ENCODE measurements at regions not wholly inside any gene's neighbourhood (a gene's known extent, or its start where the extent isn't known, plus 50 kb on each side); places are given as distances from the start of the nearest gene placed in this dataset.

DNA sequence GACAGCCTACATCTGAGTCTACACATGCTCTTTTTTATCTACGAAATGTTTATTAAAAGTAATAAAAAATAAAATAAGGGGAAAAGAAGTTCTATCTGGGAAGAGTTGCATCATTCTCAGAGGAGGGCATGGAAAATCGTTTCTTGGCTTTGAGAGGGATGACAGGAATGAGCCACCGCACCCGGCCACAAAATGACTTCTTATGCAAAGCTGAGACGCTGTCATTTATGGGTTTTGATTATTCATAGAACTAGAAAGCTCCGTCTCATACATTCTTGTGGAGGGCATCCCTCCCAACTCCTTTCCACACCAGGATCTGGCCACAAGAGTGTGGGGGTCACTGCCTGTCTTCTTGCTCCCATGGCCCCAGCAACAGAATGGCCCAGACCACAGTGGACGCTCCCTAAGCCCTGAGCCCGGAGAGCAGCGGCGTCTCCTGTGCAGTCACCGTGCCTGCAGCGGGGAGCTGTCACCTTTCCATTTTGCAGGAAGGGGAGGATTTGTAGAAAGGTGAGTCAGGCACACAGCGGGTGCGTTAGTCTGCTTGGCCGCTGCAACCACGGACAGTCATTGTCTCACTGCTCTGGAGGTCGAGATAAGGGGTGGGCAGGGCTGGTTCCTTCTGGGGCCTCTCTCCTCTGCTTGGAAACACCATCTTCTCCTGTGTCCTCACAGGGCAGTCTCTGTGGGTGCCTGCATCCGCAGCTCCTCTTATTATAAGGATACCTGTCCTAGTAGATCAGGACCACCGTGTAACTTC lies 1388.7 kb downstream of the BRD1 start:
- ATAC-seq, result no peak

DNA sequence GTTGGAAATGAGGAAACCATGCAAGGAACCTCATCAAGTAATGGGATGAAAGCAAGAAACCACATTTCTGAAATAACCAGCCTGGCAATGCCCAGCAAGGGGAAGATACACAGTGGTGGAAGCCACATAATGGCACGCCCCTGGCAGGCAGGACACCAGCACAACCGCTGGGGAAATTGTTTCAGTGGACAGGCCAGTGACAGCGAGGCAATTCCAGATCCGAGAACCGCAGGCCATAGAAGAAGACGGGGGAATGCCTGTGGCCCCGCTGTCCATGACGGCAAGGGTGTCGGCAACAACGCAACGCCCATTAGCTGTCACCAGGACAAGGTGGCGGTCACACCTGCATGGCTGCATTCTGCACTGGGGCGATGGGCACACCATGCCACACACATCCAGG lies 1389.6 kb downstream of the BRD1 start:
- no peak for ATAC-seq

DNA sequence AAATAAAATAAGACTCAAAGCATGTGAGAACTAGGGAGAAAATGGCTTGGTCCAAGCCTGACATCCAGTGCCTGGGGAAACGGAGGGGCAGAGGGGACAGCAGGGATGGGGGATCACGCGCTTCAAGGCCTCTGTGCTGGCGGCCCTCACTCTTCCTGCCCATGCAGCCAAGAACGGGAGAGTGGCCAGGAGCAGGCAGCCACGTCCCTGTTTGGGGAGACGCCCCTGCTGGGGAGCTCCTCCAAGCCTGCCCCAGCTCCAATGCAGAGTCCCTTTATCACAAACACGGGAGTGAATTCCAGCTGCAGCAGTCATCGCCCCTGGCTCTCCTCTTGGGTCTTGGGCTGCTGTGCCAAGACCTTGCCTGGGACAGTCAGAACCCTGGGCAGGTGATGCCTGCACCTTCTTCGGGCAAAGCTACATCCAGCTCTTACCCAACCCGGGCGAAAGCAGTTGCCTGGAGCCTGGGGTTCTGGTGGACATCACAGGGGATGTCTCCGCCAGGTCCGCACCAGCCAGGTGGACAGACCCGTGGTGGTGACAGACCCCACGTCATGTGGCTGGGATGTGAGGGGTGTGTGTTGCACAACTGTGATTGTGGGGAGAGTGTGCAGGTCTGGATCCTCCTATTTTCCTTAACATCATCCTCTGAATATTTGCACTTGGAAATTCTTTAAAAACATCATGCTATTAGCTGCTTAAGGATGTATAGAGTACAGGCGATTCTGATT lies 1391.3 kb downstream of the BRD1 start:
- no peak for ATAC-seq

DNA sequence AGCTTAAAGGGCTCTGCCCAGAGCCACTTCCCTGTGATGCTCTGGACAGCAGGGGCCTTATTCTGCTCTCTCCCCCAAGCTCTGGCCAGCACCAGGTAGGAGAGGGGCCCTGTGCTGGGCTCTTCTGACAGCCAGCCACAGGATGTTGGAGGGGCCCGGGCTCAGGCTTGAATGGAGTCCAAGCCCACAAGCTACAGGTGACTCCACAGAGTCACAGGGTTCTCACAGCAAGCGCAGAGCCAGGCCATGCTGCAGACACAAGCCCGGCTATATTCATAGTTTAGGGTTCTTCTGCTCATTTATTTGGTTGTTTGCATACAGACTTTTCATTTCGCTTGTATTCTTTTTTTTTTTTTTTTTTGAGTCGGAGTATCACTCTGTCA lies 1392.8 kb downstream of the BRD1 start:
- no peak for ATAC-seq

DNA sequence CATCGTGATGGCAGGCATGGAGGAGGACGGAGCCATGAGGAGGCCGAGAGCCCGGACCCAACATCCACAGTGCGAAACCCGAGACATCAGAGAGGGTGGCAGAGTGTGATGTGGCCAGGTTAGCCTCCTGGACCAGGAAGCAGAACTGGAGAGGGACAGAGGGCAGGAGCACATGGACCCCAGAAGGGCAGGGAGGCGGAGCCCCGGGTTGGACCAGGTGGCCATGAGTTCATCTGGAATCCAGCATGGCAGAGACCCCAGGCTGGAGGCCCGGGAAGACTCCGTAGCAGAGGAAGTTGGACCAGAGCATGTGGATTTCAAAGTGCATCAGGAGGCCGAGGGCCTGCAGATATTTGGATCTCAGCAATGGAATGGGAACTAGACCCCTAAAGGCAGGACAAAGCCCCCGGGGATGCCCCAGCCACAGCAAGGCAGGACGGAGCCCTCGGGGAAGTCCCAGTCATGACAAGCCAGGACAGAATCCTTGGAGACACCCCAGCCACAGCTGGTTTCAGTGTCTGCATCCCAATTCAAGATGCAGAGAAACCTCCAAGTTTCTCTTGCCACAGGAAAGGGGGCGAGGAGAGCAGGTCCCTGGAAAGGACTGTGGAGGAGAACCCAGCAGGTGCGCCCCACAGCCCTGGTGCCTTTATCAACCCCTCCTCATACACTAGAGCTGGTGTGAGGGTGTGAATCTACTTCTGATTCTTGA lies 1393.4 kb downstream of the BRD1 start:
- ATAC-seq, result no peak

DNA sequence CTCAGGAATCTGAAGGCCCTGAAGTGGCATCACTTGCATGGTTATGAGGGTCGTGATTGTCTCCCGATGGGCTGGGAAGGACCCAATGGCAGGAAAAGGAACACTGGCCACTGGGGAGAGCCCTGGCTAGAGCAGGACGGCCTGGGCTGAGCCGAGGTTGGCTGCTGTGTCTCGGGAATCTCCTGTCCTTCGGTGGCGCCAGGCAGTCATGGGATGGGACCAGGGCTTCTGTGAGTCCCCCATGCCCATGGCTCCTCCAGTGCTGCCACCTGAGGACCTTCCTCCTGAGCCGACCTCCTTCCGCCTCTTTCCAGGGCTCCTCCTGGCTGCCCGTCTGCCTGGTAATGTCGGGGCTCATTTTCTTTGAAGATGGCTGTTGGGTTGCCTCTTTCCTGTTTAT lies 1394.0 kb downstream of the BRD1 start:
- ATAC-seq, result no peak

DNA sequence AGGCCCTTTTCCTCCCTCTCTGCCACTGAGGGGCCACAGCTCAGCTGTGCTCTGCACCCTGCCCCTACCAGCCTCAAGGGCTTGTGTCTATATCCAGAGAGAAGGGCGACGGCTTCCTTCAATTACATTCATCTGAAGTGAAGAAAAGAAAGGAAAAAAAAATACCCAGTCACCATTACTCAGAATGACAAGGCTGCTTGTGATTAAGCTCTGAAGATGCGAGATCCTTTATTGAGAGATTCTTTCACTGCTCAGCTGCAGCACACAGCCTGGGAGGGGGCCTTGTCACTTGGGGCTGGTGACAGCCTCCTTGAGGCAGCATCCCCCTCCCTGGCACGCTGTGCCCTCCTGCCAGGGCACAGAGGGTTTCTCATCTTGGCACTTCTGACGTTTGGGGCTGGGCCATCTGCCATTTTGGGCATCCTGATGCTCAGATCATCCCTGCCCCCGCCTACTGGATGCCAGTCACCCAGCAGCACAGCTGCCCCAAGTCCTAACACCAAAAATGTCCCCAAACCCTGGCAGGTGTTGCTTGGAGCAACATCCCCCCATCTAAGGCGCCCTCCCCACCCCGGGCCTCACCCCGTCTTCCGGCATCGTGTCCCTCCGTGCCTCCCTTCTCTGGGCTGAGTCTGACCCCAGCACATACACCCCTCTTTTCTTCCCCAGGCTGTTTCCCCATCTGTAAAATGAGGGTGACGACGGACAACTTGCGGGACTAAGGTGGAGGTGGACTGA lies 1394.7 kb downstream of the BRD1 start:
- no peak for ATAC-seq

DNA sequence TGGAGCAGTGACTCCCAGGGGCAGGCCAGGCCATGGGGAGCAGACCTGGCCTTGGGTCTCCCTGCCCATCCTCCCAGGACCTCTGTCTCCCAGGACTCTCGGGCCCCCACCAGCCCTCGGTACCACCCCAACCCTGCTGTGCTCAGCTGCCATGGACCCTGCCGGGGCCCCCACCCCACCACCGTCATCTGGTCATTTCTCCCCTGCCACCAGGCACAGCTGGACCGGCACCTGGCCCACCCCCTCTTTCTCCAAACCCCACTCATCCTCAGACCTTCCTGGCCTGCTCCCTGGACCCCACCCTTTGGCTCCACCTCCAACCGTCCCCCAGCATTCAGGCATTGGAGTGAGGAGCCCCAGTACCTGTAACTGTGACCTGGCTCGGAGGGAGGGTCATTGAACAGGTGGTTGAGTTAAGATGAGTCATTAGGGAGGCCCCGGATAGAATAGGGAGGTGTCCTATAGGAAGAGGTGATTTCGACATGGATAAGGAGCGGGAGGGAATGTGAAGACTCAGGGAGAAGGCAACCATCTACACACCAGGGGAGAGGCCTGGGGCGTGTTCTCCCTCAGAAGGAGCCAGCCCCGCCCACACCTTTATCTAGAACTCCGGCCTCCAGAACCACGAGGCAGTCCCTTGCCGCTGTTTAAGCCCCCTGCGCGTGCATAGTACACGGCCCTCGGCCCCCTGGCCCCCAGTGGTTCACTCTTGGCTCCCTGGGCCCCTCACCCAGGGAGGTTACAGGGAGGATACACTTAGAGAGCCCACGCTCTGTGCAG lies 1395.9 kb downstream of the BRD1 start:
- no peak for ATAC-seq

DNA sequence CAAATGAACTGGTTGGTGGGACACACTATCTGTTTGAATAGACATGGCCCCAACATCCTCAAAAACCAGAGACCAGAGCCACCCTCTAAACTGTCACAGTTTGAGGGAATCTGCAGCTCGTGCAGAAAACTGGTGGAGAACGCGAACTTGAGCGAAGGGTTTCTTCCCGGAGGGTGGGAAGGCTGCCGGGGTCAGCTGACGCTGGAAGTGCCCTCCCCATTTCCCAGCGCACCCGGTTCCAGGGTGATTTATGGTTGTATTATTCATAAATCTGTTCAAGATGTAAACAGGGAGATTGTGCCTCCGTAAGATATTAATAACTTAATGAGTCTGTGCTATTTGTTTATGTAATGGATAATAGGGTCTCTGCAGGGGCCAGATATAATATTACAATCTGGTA lies 1396.7 kb downstream of the BRD1 start:
- ATAC-seq, result no peak

DNA sequence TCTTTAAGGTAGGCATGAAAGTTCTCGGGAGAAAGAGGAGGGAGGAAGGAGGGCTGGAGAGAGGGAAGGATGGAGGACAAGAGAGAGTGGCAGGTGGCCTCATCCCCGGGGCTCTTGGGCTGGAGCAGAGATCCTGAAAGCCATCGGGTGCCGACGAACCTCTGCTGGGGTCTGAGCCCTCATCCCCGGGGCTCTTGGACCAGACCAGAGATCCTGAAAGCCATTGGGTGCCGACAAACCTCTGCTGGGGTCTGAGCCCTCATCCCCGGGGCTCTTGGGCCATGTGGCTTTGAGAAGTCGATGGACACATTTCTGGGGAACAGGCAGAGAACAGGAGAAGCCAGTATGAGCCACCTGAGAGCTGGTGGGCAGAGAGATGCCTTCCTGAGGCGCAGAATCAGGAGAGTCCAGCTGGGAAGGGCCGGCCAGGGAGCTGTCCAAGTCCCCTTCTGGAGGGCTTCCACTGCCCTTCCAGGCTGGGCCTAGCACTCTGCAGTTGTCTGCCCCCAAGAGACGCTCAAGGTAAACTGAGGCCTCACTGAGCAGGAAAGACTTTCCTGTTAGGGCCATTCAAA lies 1398.1 kb downstream of the BRD1 start:
- no peak for ATAC-seq

DNA sequence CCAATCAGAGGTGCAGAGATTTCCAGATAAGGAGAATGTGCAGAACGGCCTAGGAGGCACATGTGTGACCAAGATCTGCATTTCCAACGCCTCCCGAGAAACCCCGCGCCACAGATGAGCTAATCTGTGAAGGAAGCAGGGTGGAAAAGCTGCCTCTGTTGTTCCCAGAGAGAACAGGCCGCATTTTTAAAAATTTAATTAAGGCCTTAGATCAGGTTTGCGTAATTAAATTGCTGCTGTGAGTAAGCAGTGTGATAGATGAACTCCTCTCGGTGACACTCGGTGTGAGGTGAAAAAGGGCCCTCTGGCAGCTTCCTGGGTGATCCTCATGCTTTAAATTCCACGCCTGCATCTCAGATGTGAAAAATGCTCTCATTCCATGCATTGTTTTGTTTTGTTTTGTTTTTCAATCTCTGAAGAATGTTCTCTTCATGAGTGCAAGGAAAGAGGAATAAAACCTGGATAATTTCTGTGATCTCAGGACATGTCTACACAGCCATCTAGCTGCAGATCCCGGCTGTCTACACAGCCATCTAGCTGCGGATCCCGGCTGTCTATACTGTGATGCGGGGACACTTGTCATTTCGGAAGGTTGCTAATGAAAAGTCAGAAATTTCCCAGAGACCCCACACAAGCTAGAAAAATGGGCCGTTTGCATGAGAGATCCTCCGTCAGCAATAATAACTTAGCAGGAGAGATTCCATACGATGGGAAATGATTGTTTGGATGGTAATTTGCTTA lies 1398.9 kb downstream of the BRD1 start:
- no peak for ATAC-seq

DNA sequence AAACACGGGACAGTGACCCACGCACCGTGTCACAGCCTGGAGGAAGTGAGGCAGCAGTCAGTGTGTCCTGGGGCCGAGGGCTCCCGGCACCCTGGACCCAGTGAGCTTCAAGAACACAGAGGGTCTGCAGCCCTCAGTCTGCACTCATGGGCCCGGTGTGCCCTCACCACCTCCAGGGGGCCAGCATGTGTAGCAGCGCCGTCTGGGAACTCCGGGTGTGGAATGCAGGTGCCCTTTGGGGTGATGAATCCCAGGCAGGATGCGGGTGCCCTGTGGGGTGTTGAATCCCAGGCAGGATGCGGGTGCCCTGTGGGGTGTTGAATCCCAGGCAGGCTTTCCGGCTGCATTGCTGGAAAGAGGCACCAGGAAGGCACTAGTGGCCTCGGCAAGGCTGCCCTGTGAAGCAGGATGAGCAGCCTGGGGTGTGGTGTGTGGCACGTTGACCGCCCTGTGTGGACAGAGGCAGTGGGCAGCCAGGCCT lies 1399.9 kb downstream of the BRD1 start:
- no peak for ATAC-seq

DNA sequence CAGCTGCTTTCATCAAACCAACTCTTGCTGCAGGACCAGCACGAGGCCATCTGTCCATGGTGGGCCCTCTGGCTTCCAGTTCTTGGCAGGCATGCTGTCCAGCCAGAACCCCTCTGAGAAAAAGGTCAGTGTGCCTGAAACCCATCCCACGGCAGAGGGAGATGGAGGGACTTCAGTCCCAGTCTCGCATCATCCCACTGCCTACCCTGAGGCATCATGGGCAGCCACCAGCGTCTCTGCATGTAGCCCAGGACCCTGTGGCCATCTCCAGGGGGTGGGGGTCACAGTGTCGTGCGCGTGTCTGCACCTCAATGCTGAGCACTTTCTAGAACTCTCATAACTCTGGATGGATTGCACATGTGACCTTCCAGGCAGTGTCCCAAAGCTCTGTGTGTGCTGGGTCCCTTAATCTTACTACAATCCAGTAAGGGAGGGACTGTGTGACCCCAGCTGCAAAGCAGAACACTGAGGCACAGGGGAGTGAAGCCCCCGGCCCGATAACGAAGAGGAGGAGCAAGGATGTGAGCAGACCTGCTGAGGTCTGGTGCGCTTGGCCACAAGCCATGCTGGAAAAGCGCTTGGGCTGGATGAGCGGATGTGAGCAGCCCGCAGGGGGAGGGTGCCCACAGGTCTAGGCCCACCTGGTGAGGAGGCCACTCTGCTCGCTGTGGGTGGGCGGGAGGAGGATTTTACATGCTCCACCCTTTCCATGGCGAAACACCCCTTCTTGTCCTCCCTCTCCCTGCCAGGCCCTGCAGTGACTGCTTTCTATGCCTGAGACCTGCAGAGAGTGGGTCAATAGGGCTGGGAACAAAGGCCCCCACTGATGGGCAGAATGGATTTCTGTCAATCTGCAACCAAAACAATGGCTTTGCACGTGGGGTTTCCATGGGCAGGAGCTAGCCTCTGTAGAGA lies 1401.0 kb downstream of the BRD1 start:
- ATAC-seq, result no peak

DNA sequence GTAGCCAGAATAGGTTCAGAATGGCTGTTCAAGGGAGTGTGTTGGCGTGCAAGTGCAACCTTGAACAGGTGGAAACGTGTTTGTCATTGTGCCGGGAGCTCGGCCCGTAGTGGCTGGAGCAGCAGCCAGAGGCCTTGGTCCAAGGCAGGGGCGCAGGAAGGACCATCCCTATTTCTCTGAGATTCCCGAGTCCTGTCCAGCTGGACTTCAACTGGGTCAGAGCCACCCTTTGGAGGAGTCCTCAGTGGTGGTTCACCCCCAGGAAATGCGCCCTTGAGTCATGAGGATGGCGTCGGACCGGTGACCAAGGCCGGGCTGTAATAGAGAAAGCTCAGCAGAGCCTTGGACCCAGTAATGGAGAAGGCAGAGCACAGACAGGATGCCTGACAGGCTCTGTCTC lies 1402.0 kb downstream of the BRD1 start:
- ATAC-seq, result no peak

DNA sequence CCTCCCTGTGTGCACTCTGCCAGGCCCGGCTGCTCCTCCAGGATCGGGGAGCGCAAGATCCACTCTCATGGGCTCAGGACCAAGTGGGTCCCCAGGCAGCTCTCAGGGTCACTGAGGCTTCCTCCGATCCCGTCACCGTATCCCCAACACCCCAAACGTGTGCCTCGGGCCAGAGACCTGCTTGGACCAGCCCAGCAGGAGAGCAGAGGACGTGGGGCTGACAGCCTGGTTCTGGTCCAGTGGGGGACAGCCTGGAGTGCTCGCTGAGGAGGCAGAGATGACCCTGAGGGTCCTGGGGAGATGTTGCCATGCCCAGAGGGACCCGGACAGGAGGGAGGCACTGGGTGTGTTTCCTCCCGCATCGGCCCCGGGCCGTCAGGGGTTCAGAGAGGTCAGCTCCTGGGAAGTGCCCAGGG lies 1402.6 kb downstream of the BRD1 start:
- no peak for ATAC-seq

DNA sequence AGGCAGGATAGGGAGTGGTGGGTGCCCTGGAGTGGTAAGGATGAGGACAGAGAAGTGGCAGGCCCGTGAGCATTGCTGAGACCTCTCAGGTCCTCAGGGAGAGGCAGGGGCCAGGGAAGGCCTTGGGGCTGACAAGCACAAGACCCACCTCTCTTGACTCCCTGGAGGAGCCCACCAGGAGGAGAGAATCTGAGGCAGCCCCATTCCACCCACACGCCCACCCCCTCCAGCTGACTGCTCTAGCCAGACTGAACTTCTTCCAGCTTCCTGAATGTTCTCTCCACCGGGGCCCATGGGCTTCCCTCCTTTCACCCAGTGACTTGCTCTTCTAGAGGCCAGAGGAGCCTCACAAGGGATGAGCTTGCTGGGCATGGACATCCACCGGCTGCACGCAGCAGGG lies 1403.0 kb downstream of the BRD1 start:
- ATAC-seq, result no peak

DNA sequence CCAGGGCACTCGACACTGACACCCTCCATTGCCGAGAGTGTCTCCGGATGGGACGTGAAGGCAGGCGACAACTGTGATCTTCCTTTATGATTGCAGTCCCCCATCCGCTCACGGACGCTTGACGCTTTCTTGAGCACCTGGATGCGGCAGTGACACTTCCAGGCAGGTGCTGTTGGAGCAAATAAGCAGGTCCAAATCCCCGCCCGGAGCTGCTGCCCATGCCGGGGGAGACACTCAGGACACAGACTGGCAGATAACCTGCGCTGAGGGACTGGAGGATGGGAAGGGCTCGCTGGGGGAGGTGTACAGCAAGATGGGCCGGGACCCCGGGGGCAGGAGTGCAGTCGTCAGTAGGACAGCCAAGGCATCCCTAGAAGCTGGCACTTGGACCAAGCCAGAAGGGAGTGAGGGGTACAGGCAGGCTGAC lies 1403.5 kb downstream of the BRD1 start:
- ATAC-seq, result no peak

DNA sequence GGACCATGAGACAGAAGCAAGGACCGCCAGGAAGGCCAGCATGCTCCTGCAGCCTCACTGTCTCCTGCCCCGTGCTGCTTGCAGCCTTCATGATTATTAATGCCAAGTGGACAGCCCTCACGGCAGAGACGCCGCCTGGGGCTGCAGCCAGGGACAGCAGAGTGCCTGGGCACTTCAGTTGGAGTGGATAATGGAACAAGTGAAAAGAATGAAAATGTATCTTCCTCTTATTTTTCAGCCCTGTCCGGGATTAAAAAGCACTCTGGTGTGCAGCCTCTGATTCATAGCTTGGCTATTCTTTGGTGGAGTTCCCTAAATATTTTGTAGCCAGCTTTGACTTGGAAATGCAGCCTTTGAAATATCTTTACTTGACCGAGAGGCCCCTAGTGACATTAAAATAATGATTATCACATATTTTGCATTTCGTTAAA lies 1404.2 kb downstream of the BRD1 start:
- ATAC-seq, result no peak

DNA sequence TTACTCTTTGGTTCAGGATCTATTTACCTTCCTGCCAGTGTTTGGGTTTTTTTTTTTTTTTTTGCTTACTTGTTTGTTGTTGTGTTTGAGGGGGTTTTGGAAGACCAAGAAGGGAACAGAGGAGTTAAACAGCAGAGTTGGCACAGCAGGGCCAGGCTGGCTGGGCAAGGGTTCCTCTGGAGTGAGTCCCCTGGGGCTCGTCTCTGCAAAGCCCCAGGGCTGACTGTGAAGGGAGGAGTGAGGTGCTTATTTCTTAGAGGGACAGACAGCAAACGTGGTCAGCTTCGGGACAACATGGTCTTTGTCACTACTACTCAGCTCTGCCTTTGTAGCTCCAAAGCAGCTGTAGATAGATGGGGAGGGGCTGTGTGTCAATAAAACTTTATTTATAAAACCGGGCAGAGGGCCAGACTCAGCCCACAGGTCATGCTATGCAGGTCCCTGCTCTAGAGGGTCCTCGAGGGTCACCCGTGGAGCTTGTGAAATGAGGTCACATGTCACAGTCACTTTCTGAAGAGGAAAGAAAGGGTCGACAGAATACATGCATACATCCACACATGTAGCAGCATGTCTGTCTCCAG lies 1404.7 kb downstream of the BRD1 start:
- no peak for ATAC-seq

Data from activated CD4-positive, CD25-positive, alpha-beta regulatory T cell treated with anti-CD3 and anti-CD28 coated beads, Interleukin-2, amount 50 U/mL, for 24 hours (primary cell).